KOPT-K1 (cell line): ENCODE measurements at regions not wholly inside any gene's neighbourhood (a gene's known extent, or its start where the extent isn't known, plus 50 kb on each side); places are given as distances from the start of the nearest gene placed in this dataset.
"Not testable (repeated sequence)": the region's sequence is repeated elsewhere in the genome, so short reads cannot be mapped to it uniquely, and the experiment has no call there.

Experiments
- H3K27ac ChIP-seq: fragments of 200-600 bp; sonication (generic); 2 replicates; pipeline ENCODE4 v1.5.1; 2016; ENCODE audit warnings: antibody characterized with exemption, mild to moderate bottlenecking, low read depth, low read length; ENCODE audit not compliant: poor library complexity, severe bottlenecking
- H3K36me3 ChIP-seq: fragments of 200-600 bp; sonication (generic); 2 replicates; pipeline ENCODE4 v1.5.1; 2017; ENCODE audit warnings: antibody characterized with exemption, mild to moderate bottlenecking, low read length, moderate library complexity; ENCODE audit not compliant: insufficient read depth
- H3K9me3 ChIP-seq: fragments of 200-600 bp; sonication (generic); 2 replicates; pipeline ENCODE4 v1.5.1; 2017; ENCODE audit warnings: antibody characterized with exemption, low read length, mild to moderate bottlenecking; ENCODE audit not compliant: insufficient read depth, poor library complexity, severe bottlenecking

DNA sequence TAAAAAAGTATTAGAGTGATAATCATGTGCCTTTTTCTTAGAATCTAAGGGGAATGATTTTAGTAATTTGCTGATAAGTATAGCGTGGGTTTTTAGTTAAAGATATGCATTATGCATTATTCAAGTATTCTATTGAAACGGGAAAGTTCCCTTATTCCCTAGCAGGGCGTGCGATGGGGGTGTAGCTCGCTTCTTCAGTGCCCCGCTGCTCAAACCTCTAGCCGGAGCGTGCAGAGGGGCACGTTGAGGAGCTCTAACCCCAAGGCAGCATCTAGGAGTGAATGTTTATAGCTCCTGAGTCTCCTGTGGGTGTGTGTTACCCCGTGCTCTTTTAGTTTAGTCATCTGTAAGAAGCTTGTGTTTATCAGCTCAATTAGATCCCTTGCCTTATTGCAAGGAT, 1339.5 kb upstream of the MAP3K7 start:
- H3K36me3 ChIP-seq: no peaks in the 10 kb centered on the region
- H3K9me3 ChIP-seq: no peaks in the 10 kb centered on the region
- no peak overlapping the region for H3K27ac ChIP-seq

GRCh38 chr6:91911945-91912344, 1325.1 kb upstream of the MAP3K7 start:
- Histone ChIP-seq H3K27ac (no peak overlapping the region), H3K9me3 (no peaks in the 10 kb centered on the region), H3K36me3 (no peaks in the 10 kb centered on the region)

DNA sequence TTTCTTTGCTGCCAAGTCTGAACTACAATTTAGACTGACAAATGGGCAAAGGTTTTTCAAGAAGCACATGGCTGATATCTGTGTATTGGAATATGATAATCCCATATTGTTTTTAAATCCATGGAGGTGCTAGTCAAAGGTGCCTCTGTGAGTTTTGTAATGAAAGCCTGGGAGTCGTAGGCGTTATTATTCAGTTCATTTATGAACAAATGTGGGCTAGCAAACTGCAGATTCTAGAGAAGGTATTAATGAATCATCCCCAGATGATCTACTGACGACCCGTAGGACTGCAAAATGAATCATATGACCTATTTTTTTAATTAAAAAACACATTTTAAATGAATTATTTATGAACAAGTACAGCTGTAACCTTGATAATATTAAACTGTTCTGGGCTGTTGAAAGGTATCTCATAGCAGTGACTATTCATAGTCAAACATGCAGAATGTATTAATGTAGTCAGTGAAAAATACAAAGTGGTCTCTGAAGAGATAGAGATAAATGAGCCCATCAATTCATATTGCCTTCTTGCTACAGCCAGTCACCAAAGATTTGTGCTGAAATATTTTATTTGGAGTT, 1317.8 kb upstream of the MAP3K7 start:
- no peaks in the 10 kb centered on the region for H3K36me3 ChIP-seq
- no peak overlapping the region for H3K27ac ChIP-seq
- H3K9me3 ChIP-seq: no peaks in the 10 kb centered on the region

- H3K9me3 ChIP-seq: no peaks in the 10 kb centered on the region
- no peaks in the 10 kb centered on the region for H3K36me3 ChIP-seq
- H3K27ac ChIP-seq: no peak overlapping the region
Observed at GRCh38 chr6:91895599-91896285, 1308.9 kb upstream of the MAP3K7 start.

DNA sequence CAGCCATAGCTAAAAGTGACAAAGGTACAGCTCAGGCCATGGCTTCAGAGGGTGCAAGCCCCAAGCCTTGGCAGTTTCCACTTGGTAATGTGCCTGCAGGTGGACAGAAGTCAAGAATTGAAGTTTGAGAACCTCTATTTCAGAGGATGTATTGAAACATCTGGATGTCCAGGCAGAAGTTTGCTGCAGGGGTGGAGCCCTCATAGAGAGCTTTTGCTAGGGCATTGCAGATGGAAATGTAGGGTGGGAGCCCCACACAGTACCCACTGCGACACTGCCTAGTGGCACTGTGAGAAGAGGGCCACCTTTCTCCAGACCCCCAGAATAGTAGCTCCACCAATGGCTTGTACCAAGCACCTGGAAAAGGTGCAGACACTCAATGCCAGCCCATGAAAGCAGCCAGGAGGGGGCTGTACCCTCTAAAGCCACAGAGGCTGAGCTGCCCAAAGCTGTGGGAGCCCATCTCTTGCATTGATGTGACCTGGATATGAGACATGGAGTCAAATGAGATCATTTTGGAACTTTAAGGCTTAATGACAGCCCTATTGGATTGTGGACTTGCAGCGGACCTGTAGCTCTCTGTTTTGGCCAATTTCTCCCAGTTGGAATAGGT, 1299.4 kb upstream of the MAP3K7 start:
- H3K9me3 ChIP-seq: peaks cover 14% of the 10 kb centered on the region
- H3K36me3 ChIP-seq: no peaks in the 10 kb centered on the region
- H3K27ac ChIP-seq: no peak overlapping the region

GRCh38 chr6:91881791-91882190, 1294.9 kb upstream of the MAP3K7 start:
- not testable (repeated sequence) for H3K36me3 ChIP-seq, H3K27ac ChIP-seq
- peaks cover 11% of the 10 kb centered on the region for H3K9me3 ChIP-seq

- no peaks in the 10 kb centered on the region for H3K36me3 ChIP-seq
- no peaks in the 10 kb centered on the region for H3K9me3 ChIP-seq
- H3K27ac ChIP-seq: no peak overlapping the region
Observed at GRCh38 chr6:91879386-91879995, 1292.6 kb upstream of the MAP3K7 start.

DNA sequence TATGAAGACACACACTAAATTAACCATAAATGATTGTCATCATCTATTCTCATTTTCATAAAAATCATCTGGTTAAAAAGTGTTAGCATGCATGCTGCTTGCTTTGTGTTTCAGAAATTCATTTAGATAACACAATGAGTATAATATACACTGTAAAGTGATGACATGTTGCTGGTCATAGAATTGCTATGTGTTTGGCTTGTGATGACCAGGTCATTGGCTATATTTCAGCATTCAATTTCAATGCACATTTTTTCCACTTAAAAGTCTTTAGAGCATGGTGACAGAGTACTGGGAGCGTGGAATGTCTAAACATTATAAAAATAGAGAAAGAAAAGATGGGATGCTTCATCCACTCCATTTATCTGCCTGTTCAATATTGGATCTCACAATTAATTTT, 1291.1 kb upstream of the MAP3K7 start:
- Histone ChIP-seq H3K36me3 (no peaks in the 10 kb centered on the region), H3K27ac (no peak overlapping the region), H3K9me3 (no peaks in the 10 kb centered on the region)

GRCh38 chr6:91874971-91875370, 1288.1 kb upstream of the MAP3K7 start:
- no peaks in the 10 kb centered on the region for H3K9me3 ChIP-seq
- H3K36me3 ChIP-seq: no peaks in the 10 kb centered on the region
- H3K27ac ChIP-seq: no peak overlapping the region

- Histone ChIP-seq H3K36me3 (no peaks in the 10 kb centered on the region), H3K9me3 (no peaks in the 10 kb centered on the region), H3K27ac (no peak overlapping the region)
Observed at GRCh38 chr6:91868539-91869202, 1281.8 kb upstream of the MAP3K7 start.

DNA sequence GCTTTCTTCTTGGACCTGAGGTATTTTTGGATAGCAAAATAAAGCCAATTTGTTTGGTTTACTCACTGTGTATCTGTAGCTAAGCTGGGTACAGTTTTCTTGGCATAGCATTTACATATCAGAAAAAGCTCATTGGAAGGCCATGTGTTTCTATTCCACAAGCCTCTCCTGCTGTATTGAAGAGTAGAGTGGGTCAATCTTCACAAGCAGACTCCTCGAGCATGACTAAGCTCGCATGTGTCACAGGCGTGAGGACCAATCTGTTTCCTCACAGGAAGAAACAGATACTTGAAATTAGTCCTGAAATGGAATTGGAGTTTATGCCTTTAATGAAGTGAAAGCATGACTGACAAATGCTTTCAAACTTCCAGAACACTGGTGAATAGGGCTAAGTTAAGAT, 1279.0 kb upstream of the MAP3K7 start:
- no peak overlapping the region for H3K27ac ChIP-seq
- H3K9me3 ChIP-seq: no peaks in the 10 kb centered on the region
- no peaks in the 10 kb centered on the region for H3K36me3 ChIP-seq

GRCh38 chr6:91864911-91865310, 1278.0 kb upstream of the MAP3K7 start:
- no peaks in the 10 kb centered on the region for H3K9me3 ChIP-seq
- H3K27ac ChIP-seq: no peak overlapping the region
- H3K36me3 ChIP-seq: no peaks in the 10 kb centered on the region

DNA sequence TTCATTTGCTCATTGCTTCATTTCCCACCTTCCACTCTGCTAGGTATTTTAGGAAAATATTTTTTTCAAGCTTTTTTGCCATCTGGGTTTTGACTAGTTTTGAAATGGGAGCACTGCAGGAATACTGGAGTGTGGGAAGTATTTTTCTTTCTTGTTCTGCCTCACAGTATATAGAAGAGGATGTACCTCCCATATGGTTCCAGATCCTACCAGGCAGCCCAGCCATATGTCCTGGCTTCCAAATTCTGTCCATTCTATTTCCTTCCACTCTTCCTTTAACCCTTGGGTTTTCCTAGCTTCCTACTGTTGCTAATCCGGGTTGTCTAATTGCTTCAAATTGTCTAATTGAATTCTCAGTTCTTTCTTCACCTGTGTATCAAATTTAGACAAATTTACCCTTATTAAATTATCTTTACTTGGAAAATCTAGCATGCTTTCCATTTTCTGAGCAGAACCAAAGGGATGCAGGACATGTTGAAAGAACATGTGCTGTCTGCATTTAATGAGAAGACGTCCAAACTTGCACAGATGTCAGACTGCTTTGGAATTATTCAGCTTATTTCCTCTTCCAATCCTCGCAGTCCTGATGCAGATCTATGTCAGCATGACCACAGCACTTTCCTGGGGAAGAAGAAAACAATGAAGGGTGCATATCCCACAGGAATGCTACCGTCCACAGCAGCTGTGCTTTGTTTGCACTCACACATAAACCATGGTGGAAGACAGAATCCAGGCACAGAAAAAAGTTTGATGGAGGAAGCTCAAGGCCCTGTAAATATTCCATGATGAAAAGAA, 1273.9 kb upstream of the MAP3K7 start:
- Histone ChIP-seq H3K36me3 (no peaks in the 10 kb centered on the region), H3K27ac (no peak overlapping the region), H3K9me3 (no peaks in the 10 kb centered on the region)

- H3K27ac ChIP-seq: no peak overlapping the region
- no peaks in the 10 kb centered on the region for H3K36me3 ChIP-seq
- no peaks in the 10 kb centered on the region for H3K9me3 ChIP-seq
Observed at GRCh38 chr6:91852252-91852651, 1265.4 kb upstream of the MAP3K7 start.
